Testis (tissue), 2 donors: ENCODE measurements at regions not wholly inside any gene's neighbourhood (a gene's known extent, or its start where the extent isn't known, plus 50 kb on each side); places are given as distances from the start of the nearest gene placed in this dataset.

Experiments
- DNase-seq: peaks from one replicate; pipeline ENCODE4 v3.0.0-alpha.2; 2019
- H3K27ac ChIP-seq, 2 donors: fragments of 200-600 bp; sonication (generic); one replicate each; pipeline ENCODE4 v1.5.1; 2019
- H3K27me3 ChIP-seq: fragments of 200-600 bp; sonication (generic); one replicate; pipeline ENCODE4 v1.5.1; 2019
- H3K36me3 ChIP-seq: fragments of 200-600 bp; sonication (generic); one replicate; pipeline ENCODE4 v1.5.1; 2017; ENCODE audit warnings: low read depth; ENCODE audit errors: missing control alignments
- H3K4me1 ChIP-seq: fragments of 200-600 bp; sonication (generic); one replicate; pipeline ENCODE4 v1.5.1; 2019
- H3K4me3 ChIP-seq, 2 donors: fragments of 200-600 bp; sonication (generic); one replicate each; pipeline ENCODE4 v1.5.1; 2017 to 2019
- H3K9me3 ChIP-seq: fragments of 200-600 bp; sonication (generic); one replicate; pipeline ENCODE4 v1.5.1; 2017
- POLR2A ChIP-seq: fragments of 450-650 bp; IDR thresholded peaks from one replicate; pipeline ENCODE4 v1.6.1; 2017; ENCODE audit warnings: antibody characterized with exemption, mild to moderate bottlenecking, moderate library complexity
- WGBS, 2 donors: methylation state at CpG; one replicate each; pipeline ENCODE4 v1.1.5; 2018; 5-methylcytosine and 5-hydroxymethylcytosine counted together
- intact Hi-C: fragments of 100-400 bp; cut with DNase I; formaldehyde crosslinking; loops from one replicate; pipeline ENCODE4 v1.15.1; 2023; ENCODE audit warnings: low total_unique reads
- TF ChIP-seq, protein P1 (sequence below), 3 experiments: fragments of 450-650 bp in 2 of 3; fragments of 200-600 bp in 1 of 3; sonication (generic) in 1 of 3; IDR thresholded peaks; one replicate each; pipeline ENCODE4 v1.5.1; 2016 to 2019; ENCODE audit warnings: antibody characterized with exemption in 3 of 3, mild to moderate bottlenecking in 2 of 3, moderate library complexity in 1 of 3

DNA sequence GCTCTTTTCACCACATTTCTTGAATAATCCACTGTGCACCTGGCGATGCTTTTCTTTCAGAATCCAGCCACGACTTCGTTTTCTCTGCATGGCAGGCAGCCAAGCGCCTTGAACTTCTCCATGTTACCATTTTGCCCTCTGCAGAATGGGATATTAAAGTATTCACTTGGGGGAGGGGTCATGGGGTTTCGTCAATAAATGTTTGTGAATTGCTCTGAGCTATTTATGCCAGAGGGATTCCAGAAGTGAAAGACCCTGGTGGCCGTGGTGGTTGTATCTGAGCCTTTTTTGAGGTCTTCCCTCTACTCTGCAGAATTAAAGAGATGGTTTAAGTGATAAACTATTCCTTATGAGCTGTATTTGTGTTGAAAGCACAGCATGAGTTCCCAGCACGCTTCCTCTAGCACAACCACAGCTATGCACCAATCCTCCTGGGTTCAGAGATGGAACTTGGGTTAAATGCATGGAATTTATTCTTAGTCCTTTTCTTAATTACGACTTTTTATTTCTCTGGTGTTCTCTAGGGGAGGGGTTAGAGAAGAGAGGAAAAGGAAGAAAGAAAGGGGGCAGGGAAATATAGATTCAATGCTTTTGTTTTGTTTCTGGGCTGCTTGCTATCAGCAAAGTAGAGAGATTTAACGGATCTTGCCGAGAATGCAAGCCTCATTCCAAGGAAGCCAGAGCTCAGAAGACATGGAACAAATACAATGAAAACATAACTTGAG, 478.2 kb upstream of the TNC start:
- intact Hi-C loops: loop anchor here (10.0 kb wide), 1 partner anchor 1059 kb away; no protein-coding TSS in a partner anchor
- Histone ChIP-seq H3K4me1 (no peaks in the 10 kb centered on the region), H3K36me3 (no peaks in the 10 kb centered on the region), H3K27ac (no peak overlapping the region), H3K27me3 (no peaks in the 10 kb centered on the region), H3K4me3 (no peak overlapping the region), H3K9me3 (no peaks in the 10 kb centered on the region)
- DNase-seq: no peak
- TF ChIP-seq POLR2A: no peak
- TF ChIP-seq, protein P1, sequence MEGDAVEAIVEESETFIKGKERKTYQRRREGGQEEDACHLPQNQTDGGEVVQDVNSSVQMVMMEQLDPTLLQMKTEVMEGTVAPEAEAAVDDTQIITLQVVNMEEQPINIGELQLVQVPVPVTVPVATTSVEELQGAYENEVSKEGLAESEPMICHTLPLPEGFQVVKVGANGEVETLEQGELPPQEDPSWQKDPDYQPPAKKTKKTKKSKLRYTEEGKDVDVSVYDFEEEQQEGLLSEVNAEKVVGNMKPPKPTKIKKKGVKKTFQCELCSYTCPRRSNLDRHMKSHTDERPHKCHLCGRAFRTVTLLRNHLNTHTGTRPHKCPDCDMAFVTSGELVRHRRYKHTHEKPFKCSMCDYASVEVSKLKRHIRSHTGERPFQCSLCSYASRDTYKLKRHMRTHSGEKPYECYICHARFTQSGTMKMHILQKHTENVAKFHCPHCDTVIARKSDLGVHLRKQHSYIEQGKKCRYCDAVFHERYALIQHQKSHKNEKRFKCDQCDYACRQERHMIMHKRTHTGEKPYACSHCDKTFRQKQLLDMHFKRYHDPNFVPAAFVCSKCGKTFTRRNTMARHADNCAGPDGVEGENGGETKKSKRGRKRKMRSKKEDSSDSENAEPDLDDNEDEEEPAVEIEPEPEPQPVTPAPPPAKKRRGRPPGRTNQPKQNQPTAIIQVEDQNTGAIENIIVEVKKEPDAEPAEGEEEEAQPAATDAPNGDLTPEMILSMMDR (IDR thresholded peaks at IDR 0.05): no peak
- 32 to 41% methylated on average over 10 of the region's 10 CpGs for WGBS, 2 donors

DNA sequence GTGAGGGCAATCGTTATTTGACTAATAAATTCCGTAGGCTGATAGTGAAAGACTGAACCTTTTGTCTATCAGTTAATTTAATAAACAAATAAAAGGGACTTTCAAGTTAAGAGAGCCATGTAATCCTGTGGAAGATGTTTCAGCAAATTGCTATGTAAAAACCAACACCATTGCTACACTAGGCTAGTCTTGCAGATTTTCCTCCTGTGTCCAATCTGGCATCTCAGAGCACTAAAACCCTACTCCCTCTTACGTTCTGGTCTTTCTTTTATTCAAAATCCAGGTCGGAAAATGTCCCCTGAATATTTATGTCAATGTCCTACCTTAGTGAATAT, 478.8 kb upstream of the TNC start:
- intact Hi-C loops: loop anchor here (10.0 kb wide), 1 partner anchor 1058 kb away; no protein-coding TSS in a partner anchor
- 40 to 54% methylated on average over 4 of the region's 4 CpGs for WGBS, 2 donors
- no peak overlapping the region for H3K4me3 ChIP-seq
- no peaks in the 10 kb centered on the region for H3K9me3 ChIP-seq
- no peaks in the 10 kb centered on the region for H3K4me1 ChIP-seq
- no peak for DNase-seq
- no peak overlapping the region for H3K27ac ChIP-seq
- H3K27me3 ChIP-seq: no peaks in the 10 kb centered on the region
- H3K36me3 ChIP-seq: no peaks in the 10 kb centered on the region
- no peak for TF ChIP-seq POLR2A
- TF ChIP-seq, protein P1 (IDR thresholded peaks at IDR 0.05): no peak

DNA sequence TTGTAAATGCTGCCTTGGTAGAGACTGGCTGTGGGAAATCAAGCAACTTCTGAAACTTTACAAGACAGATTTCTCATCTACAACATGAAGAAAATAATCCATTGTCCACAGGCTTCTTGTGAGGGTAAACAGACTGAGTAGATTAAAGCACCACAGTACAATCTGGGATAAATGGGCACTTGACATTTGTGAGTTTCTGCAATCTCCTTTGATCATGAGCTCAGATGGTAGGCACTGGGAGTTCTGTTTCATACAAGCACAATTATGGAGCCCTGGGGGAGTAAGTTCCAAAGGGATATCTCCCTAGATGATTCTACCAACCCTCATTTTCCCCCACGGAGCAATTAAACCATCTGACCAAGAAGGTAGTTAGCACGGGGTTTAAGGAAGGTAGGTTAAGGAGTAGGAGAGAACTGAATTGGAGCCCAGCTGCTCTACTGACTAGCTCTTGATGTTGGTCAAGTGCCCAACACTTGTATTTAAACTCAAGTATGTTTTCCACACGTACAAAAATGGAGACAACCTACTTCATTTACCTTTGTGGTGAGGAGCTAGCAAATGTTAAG, 479.5 kb upstream of the TNC start:
- H3K4me1 ChIP-seq: no peaks in the 10 kb centered on the region
- no peaks in the 10 kb centered on the region for H3K27me3 ChIP-seq
- intact Hi-C loops: loop anchor here (10.0 kb wide), 1 partner anchor 1057 kb away; no protein-coding TSS in a partner anchor
- no peaks in the 10 kb centered on the region for H3K9me3 ChIP-seq
- no peak overlapping the region for H3K27ac ChIP-seq
- H3K36me3 ChIP-seq: no peaks in the 10 kb centered on the region
- TF ChIP-seq, protein P1 (IDR thresholded peaks at IDR 0.05): no peak
- no peak for TF ChIP-seq POLR2A
- no peak overlapping the region for H3K4me3 ChIP-seq
- DNase-seq: no peak
- 82 to 88% methylated on average over 3 of the region's 3 CpGs for WGBS, 2 donors

DNA sequence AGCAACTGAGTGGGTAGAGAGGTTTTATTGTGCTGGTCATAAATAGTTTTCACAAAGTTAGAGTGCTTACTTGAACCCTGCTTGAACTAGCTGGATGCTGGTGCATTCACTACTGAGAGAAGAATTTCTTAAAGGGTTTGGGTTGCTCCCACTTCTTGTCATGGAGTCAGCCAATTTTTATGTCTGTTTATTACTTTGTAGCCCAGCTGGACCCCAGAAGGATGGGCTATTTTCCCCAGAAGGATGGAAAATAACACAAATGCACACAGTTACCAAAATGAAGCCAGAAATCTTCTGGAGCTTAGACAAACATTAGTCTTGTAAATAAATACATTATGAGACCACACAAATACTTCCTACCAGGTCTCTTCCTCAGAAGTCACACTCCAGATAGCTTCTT, 480.8 kb upstream of the TNC start:
- H3K27ac ChIP-seq: no peak overlapping the region
- no peaks in the 10 kb centered on the region for H3K36me3 ChIP-seq
- no peak for TF ChIP-seq POLR2A
- TF ChIP-seq, protein P1 (IDR thresholded peaks at IDR 0.05): no peak
- no peak overlapping the region for H3K4me3 ChIP-seq
- no peak for DNase-seq
- H3K4me1 ChIP-seq: no peaks in the 10 kb centered on the region
- intact Hi-C loops: loop anchor here (10.0 kb wide), 1 partner anchor 1056 kb away; no protein-coding TSS in a partner anchor
- no peaks in the 10 kb centered on the region for H3K27me3 ChIP-seq
- no peaks in the 10 kb centered on the region for H3K9me3 ChIP-seq
